ENCODE measurements at regions not wholly inside any gene's neighbourhood (a gene's known extent, or its start where the extent isn't known, plus 50 kb on each side); places are given as distances from the start of the nearest gene placed in this dataset.
"Not testable (repeated sequence)": the region's sequence is repeated elsewhere in the genome, so short reads cannot be mapped to it uniquely, and the experiment has no call there.

GRCh38 chr6:103870970-103871369 is 988.7 kb downstream of the HACE1 start:
- DNase-seq: no peak

DNA sequence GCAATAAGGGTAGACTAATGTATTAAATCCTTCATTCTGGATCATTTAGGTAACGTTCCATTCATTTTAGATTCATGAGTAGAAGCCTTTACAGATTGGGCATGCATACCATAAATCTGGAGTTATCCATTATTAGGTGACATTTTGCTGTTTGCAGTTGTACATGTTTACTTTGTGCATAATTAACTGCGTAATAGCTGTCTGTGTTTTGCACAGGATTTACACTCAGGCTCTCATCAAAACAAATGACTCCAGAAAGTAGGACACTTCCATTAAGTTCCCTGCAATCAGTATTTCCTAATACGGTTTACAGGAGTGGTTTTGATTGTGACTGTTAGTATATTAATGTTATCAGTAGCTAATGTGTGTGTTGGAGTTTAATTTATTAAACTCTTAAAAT is 997.4 kb downstream of the HACE1 start:
- DNase-seq: no peak

GRCh38 chr6:103858003-103858402 is 1001.7 kb downstream of the HACE1 start:
- no peak for DNase-seq

- no peak for DNase-seq
These were observed 1004.0 kb downstream of the HACE1 start for GRCh38 chr6:103855750-103856149.

DNA sequence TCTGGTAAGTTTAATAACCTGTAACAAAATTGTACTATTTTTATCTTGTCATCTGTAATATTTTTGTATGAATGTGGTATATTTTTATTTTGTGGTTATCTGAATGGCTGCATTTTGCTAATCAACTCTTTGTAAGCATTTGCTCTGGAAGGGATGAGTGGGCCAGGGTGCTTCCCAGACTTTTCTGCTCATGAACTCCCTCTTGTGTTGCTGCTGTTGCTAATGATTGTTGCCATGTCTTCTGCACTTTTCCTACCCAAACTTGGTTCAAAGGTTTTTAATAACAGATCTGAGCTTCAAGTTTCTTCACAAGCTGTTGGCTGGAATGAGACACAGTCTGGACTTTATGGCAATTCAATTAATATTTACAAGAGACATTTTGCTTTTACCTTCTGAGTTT is 1005.7 kb downstream of the HACE1 start:
- no peak for DNase-seq

DNA sequence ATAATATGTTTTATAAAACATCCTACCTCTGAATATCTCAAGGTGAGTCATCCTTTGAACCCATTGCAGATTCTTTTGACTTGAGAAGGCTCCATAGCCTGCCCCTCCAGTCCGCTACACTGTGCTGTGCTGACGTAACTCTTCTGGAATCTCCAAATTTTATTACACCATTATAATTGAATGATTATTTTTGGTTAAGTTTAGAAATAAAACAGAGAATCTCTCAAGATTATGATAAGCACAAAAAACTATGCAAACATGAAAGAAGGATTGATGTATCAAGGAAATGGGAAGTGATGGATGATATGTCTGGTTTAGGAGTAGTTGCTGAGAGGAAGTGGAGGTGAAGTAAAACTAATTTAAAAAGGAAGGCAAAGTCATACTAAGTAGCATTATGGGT is 1021.3 kb downstream of the HACE1 start:
- DNase-seq: no peak

- DNase-seq: no peak
These were observed 1033.5 kb downstream of the HACE1 start for GRCh38 chr6:103826209-103826608.

GRCh38 chr6:103820148-103820547 is 1039.6 kb downstream of the HACE1 start:
- no peak for DNase-seq

- no peak for DNase-seq
These were observed 1040.2 kb downstream of the HACE1 start for GRCh38 chr6:103819509-103819908.

GRCh38 chr6:103812970-103813369 is 1046.7 kb downstream of the HACE1 start:
- no peak for DNase-seq

DNA sequence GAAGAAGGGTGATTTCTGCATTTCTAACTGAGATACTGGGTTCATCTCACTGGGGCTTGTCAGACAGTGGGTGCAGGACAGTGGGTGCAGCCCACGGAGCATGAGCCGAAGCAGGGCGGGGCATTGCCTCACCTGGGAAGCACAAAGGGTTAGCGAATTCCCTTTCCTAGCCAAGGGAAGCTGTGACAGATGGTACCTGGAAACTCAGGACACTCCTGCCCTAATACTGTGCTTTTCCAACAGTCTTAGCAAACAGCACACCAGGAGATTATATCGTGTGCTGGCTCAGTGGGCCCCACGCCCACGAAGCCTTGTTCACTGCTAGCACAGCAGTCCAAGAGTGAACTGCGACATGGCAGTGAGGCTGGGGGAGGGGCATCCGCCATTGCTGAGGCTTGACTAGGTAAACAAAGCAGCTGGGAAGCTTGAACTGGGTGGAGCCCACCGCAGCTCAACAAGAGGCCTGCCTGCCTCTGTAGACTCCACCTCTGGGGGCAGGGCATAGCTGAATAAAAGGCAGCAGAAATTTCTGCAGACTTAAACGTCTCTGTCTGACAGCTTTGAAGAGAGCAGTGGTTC is 1057.7 kb downstream of the HACE1 start:
- not testable (repeated sequence) for DNase-seq

DNA sequence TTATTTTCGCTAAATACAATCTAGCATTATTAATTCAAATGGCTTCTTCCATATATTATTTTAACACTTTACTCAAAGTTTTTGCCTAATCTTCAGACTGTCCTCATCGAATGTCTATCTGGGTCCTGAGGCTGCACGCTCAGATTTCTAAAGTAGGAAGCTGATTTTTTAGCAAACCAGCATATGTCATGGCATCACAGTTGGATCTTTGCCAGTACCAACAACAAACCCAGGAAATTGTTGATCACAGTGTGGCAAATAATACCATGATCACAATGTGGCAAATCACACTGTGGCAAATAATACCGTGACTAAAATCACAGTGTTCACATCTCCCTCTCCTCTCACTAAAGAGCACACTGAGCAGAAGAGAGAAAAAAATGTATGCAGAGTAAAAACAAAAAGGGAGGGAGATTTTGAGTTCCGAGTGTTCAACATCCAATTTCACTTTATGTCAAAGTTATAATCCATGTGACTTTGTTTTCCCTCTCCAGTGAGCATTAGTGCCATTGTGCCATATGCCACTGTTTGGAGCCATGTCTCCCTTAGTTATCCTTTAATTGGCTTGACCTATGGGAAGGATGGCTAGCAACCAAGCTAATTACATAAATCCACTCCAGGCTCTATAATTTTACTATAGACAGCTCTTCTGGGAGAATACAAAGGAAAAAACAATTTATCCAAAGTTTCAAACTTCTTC is 1059.6 kb downstream of the HACE1 start:
- no peak for DNase-seq

GRCh38 chr6:103798166-103798565 is 1061.6 kb downstream of the HACE1 start:
- no peak for DNase-seq

- DNase-seq: no peak
These were observed 1062.0 kb downstream of the HACE1 start for GRCh38 chr6:103797738-103798137.

DNA sequence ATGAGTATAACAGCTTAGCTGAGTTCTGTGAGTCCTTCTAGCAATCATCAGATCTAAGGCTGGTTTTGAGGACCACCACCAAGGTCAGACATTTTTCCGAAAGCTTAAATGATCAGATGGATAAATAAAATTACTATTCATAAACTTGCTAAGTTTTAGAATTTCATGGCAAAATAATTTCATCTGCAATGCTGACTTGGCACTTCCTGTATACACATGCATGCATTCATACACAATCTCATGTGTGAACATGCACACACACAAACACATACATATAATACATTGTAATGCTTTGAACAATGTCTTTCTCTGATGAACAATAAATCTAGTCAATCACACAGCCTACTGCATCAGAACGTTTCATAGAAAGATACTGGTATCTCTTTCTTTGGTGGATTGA is 1068.3 kb downstream of the HACE1 start:
- no peak for DNase-seq

DNA sequence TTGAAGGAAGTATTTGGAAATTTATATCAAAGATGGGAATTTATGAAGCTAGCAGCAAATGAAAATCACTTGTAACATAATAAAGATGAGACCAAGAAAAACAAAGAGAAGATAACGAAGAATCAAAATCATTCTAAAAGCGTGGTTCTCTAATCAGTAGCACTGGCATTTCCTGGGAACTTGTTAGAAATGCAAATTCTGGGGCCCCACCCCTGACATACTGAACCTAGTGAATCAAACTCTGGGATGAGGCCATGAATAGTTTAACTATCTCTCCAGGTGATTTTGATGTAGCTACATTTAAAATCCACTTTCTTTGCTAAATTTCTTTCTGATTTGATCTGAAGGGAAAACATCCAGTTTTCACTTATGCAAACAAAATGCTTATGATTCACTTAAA is 1075.6 kb downstream of the HACE1 start:
- DNase-seq: no peak

DNA sequence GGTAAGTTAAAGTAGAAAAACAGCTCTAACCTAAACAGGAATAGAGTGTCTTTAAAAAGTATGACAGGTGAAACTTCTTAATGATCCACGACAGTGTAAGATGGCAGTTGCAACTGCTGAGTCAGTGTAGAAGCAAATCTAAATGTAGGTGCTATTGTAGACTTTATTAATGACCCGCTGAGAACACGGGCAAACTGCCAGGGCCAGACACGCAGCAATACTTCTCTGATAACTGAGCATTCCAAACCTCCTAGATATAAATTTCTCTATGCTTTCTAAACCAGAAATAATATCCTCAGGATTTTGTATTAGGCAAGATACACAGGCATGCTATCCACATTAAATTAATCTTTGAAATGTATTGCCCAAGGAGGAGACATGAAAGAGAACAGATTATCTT is 1076.4 kb downstream of the HACE1 start:
- DNase-seq: no peak

- DNase-seq: no peak
These were observed 1090.3 kb downstream of the HACE1 start for GRCh38 chr6:103769431-103769830.

GRCh38 chr6:103750603-103751002 is 1109.1 kb downstream of the HACE1 start:
- no peak for DNase-seq

DNA sequence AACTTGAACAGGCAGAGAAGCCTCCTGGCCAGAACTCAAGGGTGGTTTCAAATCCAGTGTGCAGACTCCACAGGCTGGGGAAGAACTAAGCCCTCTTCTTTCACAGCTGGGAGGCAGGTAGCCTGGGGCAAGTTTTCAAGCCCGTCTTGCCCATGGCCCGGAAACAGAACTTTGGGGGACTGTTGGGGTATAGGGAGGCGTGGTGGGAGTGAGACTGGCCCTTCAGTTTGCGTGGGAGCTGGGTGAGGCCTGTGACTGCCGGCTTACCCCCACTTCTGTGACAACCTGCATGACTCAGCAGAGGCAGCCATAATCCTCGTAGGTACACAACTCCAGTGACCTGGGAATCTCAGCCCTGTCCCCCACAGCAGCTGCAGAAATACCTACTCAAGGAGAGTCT is 1125.7 kb downstream of the HACE1 start:
- no peak for DNase-seq

- DNase-seq: no peak
These were observed 1130.1 kb downstream of the HACE1 start for GRCh38 chr6:103729658-103730057.

GRCh38 chr6:103723438-103724322 is 1136.0 kb downstream of the HACE1 start:
- DNase-seq: no peak

DNA sequence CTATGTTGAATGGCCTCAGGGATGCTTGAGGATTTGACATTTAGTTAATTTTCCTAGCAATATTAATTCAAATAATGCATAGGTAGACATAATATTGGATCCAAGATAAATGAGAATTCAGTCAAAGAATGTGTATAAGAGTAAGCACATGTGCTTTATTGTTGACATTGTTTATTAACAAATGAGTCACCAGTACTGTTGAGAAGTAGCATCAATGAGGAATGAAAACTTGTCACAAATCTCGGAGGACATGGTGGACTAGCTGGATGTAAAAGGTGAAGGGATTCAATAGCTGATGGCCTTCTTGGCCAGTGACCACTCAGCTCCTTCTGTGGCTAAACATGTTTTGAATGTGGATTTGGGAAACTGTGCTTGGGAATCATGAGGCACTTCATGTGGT is 1137.0 kb downstream of the HACE1 start:
- no peak for DNase-seq

GRCh38 chr6:103721923-103722322 is 1137.8 kb downstream of the HACE1 start:
- DNase-seq: no peak

Measured in effector CD4-positive, alpha-beta T cell (primary cell).